ENCODE measurements at regions not wholly inside any gene's neighbourhood (a gene's known extent, or its start where the extent isn't known, plus 50 kb on each side); places are given as distances from the start of the nearest gene placed in this dataset.

DNA sequence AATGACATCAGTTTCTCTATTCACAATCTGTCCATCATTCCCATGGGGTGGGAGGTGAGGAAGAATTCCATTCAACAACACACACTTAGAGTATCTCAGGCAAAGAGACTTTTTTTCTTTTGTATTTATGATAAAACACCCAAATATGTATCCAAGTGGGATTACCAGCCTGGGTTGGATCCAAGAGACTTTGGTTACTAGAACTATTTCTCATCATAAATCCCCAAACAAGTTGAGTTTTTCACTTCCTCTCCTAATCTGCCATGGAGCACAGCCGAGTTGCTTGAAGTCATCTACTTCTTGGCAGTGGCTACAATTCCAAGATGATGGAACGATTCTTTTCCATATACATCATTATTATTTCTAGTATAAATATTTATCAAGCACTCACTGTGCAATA lies 209.2 kb upstream of the HMGA2 start:
- no peak overlapping the region for H3K9ac ChIP-seq (ENCODE audit: insufficient read depth in 1 of 2, low read length in 2 of 2)
- H3K27ac ChIP-seq (ENCODE audit: low read depth in 1 of 2, low read length in 1 of 2), result no peak overlapping the region
- TF ChIP-seq, protein P1, sequence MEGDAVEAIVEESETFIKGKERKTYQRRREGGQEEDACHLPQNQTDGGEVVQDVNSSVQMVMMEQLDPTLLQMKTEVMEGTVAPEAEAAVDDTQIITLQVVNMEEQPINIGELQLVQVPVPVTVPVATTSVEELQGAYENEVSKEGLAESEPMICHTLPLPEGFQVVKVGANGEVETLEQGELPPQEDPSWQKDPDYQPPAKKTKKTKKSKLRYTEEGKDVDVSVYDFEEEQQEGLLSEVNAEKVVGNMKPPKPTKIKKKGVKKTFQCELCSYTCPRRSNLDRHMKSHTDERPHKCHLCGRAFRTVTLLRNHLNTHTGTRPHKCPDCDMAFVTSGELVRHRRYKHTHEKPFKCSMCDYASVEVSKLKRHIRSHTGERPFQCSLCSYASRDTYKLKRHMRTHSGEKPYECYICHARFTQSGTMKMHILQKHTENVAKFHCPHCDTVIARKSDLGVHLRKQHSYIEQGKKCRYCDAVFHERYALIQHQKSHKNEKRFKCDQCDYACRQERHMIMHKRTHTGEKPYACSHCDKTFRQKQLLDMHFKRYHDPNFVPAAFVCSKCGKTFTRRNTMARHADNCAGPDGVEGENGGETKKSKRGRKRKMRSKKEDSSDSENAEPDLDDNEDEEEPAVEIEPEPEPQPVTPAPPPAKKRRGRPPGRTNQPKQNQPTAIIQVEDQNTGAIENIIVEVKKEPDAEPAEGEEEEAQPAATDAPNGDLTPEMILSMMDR (IDR thresholded peaks at IDR 0.05; ENCODE audit: control extremely low read depth, extremely low read depth), result no peak
- no peaks in the 10 kb centered on the region for H3K9me3 ChIP-seq (ENCODE audit: control insufficient read depth in 4 of 4, insufficient read depth in 3 of 4, low read length in 3 of 4)
- no peak overlapping the region for H3K4me3 ChIP-seq
- 40 to 68% methylated on average over 2 of the region's 2 CpGs for WGBS, 2 donors
- H3K36me3 ChIP-seq (ENCODE audit: control insufficient read depth in 4 of 4, insufficient read depth in 4 of 4, low read length in 4 of 4), result no peaks in the 10 kb centered on the region
- H3K27me3 ChIP-seq (ENCODE audit: control insufficient read depth in 3 of 3, insufficient read depth in 3 of 3, low read length in 2 of 3), result peaks cover 0 to 37% (median under 1%) of the 10 kb centered on the region in 3 donors
- ATAC-seq (ENCODE audit: insufficient read depth, low FRiP score) (no peak), DNase-seq (peak; percentile 77 to 97 (median 97))
- peaks cover 0 to 29% (median 0%) of the 10 kb centered on the region in 5 donors for H3K4me1 ChIP-seq (ENCODE audit: control insufficient read depth in 5 of 5, insufficient read depth in 5 of 5, low read length in 5 of 5)

DNA sequence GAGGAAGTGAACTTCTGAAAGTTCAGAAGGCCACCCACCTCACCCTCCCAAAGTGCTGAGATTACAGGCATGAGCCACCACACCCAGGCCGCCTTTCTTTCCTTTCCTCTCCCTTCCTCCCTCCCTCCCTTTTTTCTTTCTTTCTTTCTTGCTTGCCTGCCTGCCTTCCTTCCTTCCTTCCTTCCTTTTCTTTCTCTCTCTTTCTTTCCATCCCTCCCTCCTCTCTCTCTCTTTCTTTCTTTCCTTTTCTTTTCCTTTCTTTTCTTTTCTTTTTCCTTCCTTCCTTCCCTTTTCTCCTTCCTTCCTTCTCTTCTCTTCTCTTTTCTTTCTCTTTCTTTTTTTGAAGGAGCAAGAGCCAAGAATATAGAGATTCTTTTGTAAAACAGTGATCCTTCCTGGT lies 208.3 kb upstream of the HMGA2 start:
- Histone ChIP-seq H3K36me3 (ENCODE audit: control insufficient read depth in 4 of 4, insufficient read depth in 4 of 4, low read length in 4 of 4) (no peaks in the 10 kb centered on the region), H3K9me3 (ENCODE audit: control insufficient read depth in 4 of 4, insufficient read depth in 3 of 4, low read length in 3 of 4) (no peaks in the 10 kb centered on the region), H3K4me3 (no peak overlapping the region), H3K27ac (ENCODE audit: low read depth in 1 of 2, low read length in 1 of 2) (no peak overlapping the region), H3K27me3 (ENCODE audit: control insufficient read depth in 3 of 3, insufficient read depth in 3 of 3, low read length in 2 of 3) (peaks cover 0 to 33% (median 7%) of the 10 kb centered on the region in 3 donors), H3K4me1 (ENCODE audit: control insufficient read depth in 5 of 5, insufficient read depth in 5 of 5, low read length in 5 of 5) (peaks cover 0 to 30% (median 0%) of the 10 kb centered on the region in 5 donors), H3K9ac (ENCODE audit: insufficient read depth in 1 of 2, low read length in 2 of 2) (no peak overlapping the region)
- WGBS, 2 donors, result 93 to 94% methylated on average over 1 of the region's 1 CpG
- ATAC-seq (ENCODE audit: insufficient read depth, low FRiP score) (no peak), DNase-seq (no peak)
- TF ChIP-seq, protein P1 (IDR thresholded peaks at IDR 0.05; ENCODE audit: control extremely low read depth, extremely low read depth), result no peak

DNA sequence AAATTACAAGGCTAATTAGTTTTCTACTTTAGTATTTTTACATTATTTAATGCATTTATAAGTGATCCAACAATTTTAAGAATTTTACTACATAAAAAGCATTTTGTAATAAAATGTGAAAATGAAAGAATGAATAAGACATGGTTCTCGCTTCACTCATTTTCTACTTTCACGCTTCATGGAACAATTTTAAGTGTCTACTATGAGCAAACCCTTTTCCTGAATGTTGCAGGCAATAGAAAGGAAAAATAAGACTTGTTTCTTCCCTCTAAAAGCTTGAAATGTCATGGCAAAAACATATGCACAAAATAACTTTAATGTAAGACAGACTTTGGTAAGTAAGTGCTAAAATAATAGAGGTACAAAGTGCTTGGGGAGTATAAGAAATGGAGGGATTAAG lies 205.7 kb upstream of the HMGA2 start:
- no peak overlapping the region for H3K9ac ChIP-seq (ENCODE audit: insufficient read depth in 1 of 2, low read length in 2 of 2)
- no peaks in the 10 kb centered on the region for H3K36me3 ChIP-seq (ENCODE audit: control insufficient read depth in 4 of 4, insufficient read depth in 4 of 4, low read length in 4 of 4)
- peaks cover 0 to 17% (median 15%) of the 10 kb centered on the region in 3 donors for H3K27me3 ChIP-seq (ENCODE audit: control insufficient read depth in 3 of 3, insufficient read depth in 3 of 3, low read length in 2 of 3)
- peaks cover 0 to 2% (median 0%) of the 10 kb centered on the region in 4 donors for H3K9me3 ChIP-seq (ENCODE audit: control insufficient read depth in 4 of 4, insufficient read depth in 3 of 4, low read length in 3 of 4)
- H3K4me1 ChIP-seq (ENCODE audit: control insufficient read depth in 5 of 5, insufficient read depth in 5 of 5, low read length in 5 of 5), result peaks cover 0 to 27% (median 0%) of the 10 kb centered on the region in 5 donors
- WGBS, 2 donors, result 94 to 96% methylated on average over 2 of the region's 2 CpGs
- ATAC-seq (ENCODE audit: insufficient read depth, low FRiP score), result no peak
- H3K27ac ChIP-seq (ENCODE audit: low read depth in 1 of 2, low read length in 1 of 2), result no peak overlapping the region
- TF ChIP-seq, protein P1 (IDR thresholded peaks at IDR 0.05; ENCODE audit: control extremely low read depth, extremely low read depth), result no peak
- no peak for DNase-seq
- H3K4me3 ChIP-seq, result no peak overlapping the region

DNA sequence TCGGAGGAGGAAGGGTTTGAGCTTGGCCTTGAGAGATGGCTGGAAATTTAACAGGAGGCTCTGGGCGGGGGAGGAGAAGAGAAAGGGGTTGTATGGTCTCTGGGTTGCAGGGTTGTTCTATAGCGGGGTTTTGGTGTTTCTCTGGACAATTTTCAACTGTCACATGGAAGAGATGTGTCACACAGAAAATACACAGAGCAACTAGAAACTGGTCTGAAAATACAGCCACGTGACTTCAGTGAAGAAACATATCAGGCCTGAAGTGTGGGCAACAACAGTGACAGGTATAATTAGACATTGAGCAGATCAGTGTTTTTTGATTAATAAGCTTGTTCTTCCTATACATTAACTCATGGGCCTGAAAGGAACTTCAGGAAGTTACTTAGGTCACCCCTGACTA lies 205.3 kb upstream of the HMGA2 start:
- DNase-seq (no peak), ATAC-seq (ENCODE audit: insufficient read depth, low FRiP score) (no peak)
- no peak overlapping the region for H3K4me3 ChIP-seq
- no peak overlapping the region for H3K27ac ChIP-seq (ENCODE audit: low read depth in 1 of 2, low read length in 1 of 2)
- 89 to 92% methylated on average over 4 of the region's 4 CpGs for WGBS, 2 donors
- no peaks in the 10 kb centered on the region for H3K36me3 ChIP-seq (ENCODE audit: control insufficient read depth in 4 of 4, insufficient read depth in 4 of 4, low read length in 4 of 4)
- H3K27me3 ChIP-seq (ENCODE audit: control insufficient read depth in 3 of 3, insufficient read depth in 3 of 3, low read length in 2 of 3), result peaks cover 0 to 17% (median 17%) of the 10 kb centered on the region in 3 donors
- H3K9me3 ChIP-seq (ENCODE audit: control insufficient read depth in 4 of 4, insufficient read depth in 3 of 4, low read length in 3 of 4), result peaks cover 0 to 2% (median 0%) of the 10 kb centered on the region in 4 donors
- H3K4me1 ChIP-seq (ENCODE audit: control insufficient read depth in 5 of 5, insufficient read depth in 5 of 5, low read length in 5 of 5), result peaks cover 0 to 25% (median 0%) of the 10 kb centered on the region in 5 donors
- TF ChIP-seq, protein P1 (IDR thresholded peaks at IDR 0.05; ENCODE audit: control extremely low read depth, extremely low read depth), result no peak
- no peak overlapping the region for H3K9ac ChIP-seq (ENCODE audit: insufficient read depth in 1 of 2, low read length in 2 of 2)
